Activated T-helper 2 cell treated with anti-CD3 and anti-CD28 coated beads, Interferon-gamma antibody, Interleukin-2, Interleukin-4, amounts not matched to agents 10 μg/mL and 5 μg/mL and 100 μg/mL, durations not matched to agents 14 hours and 24 hours and 36 hours (primary cell): ENCODE measurements at regions not wholly inside any gene's neighbourhood (a gene's known extent, or its start where the extent isn't known, plus 50 kb on each side); places are given as distances from the start of the nearest gene placed in this dataset.

Source experiments
- DNase-seq: peaks from one replicate; pipeline ENCODE4 v3.0.0; 2021; ENCODE audit warnings: low spot score
- H3K27ac Mint-ChIP-seq: one replicate; pipeline ENCODE4 v1.8.0; 2021; ENCODE audit warnings: mixed read lengths
- H3K27me3 Mint-ChIP-seq: one replicate; pipeline ENCODE4 v1.8.0; 2021; ENCODE audit warnings: low read depth, mixed read lengths
- H3K36me3 Mint-ChIP-seq: one replicate; pipeline ENCODE4 v1.8.0; 2021; ENCODE audit warnings: low read depth, mixed read lengths
- H3K4me1 Mint-ChIP-seq: one replicate; pipeline ENCODE4 v1.8.0; 2021; ENCODE audit warnings: low read depth, mixed read lengths
- H3K4me3 Mint-ChIP-seq: one replicate; pipeline ENCODE4 v1.8.0; 2021; ENCODE audit warnings: low read depth, mild to moderate bottlenecking, moderate library complexity, mixed read lengths
- H3K9me3 Mint-ChIP-seq: one replicate; pipeline ENCODE4 v1.8.0; 2021; ENCODE audit warnings: mixed read lengths
- intact Hi-C: fragments of 100-400 bp; cut with micrococcal nuclease; formaldehyde crosslinking; loops from one replicate; pipeline ENCODE4 v1.15.1; 2023

DNA sequence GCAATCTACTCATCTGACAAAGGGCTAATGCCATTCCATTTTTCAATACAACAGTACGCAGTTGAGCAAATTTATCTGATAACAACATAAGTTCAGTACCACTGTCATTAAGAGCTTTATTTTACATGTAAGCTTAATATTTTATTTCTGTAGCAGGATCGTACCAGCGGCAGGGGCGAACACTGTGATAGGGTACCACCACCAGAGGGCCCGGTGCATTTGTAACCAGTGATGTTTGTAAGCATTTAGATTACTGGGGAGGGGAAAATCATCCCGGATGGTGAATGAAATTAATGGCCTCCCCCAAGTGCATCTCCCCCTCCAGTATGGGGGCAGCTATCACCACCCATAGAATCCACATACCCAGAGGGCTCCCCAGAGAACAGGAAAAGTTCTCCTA, 179.0 kb downstream of the ADGRA3 start:
- peaks cover 3% of the 10 kb centered on the region for H3K9me3 Mint-ChIP-seq
- no peaks in the 10 kb centered on the region for H3K27me3 Mint-ChIP-seq
- no peak overlapping the region for H3K4me3 Mint-ChIP-seq
- DNase-seq = no peak
- H3K4me1 Mint-ChIP-seq = no peaks in the 10 kb centered on the region
- no peaks in the 10 kb centered on the region for H3K36me3 Mint-ChIP-seq
- intact Hi-C loops = no loop called here
- H3K27ac Mint-ChIP-seq = no peak overlapping the region

DNA sequence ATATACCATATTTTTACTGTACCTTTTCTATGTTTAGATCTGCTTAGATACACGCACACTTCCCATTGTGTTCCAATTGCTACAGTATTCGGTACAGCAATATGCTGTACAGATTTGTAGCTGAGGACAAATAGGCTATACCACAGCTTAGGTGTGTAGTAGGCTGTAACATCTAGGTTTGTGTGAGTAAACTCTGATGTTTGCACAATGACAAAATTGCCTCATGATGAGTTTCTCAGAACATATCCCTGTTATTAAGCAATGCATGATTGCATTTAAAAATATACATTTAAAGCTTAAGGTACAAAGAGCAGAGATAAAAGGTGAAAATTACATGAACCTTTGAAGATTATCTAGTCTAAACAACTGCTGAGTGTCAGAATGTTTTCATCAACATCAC, 181.7 kb downstream of the ADGRA3 start:
- Mint-ChIP-seq H3K27ac (no peak overlapping the region), H3K9me3 (peaks cover 3% of the 10 kb centered on the region), H3K36me3 (no peaks in the 10 kb centered on the region), H3K4me3 (no peak overlapping the region), H3K4me1 (no peaks in the 10 kb centered on the region), H3K27me3 (no peaks in the 10 kb centered on the region)
- no peak for DNase-seq
- intact Hi-C loops = no loop called here

DNA sequence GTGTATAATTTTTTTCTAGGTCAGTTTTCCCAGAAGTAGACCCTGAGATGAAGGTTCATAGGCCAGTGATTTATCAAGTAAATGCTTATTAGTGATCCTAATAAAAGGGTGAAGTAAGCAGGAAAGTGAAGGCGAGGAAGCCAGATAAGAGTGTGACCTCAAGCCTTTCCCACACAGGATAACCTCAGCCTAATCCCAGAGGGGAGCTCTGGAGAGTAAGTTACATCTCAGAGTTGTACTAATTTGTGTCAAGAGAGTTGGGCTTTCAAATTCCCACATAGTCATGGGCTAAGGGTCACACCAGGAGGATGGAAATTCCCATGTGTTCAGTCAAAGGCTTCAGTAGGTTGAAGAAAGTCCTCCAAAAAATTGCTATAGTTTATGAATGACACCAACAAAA, 191.4 kb downstream of the ADGRA3 start:
- Mint-ChIP-seq H3K4me3 (no peak overlapping the region), H3K27ac (no peak overlapping the region), H3K36me3 (no peaks in the 10 kb centered on the region), H3K9me3 (no peaks in the 10 kb centered on the region), H3K4me1 (no peaks in the 10 kb centered on the region), H3K27me3 (no peaks in the 10 kb centered on the region)
- no peak for DNase-seq
- intact Hi-C loops = no loop called here

DNA sequence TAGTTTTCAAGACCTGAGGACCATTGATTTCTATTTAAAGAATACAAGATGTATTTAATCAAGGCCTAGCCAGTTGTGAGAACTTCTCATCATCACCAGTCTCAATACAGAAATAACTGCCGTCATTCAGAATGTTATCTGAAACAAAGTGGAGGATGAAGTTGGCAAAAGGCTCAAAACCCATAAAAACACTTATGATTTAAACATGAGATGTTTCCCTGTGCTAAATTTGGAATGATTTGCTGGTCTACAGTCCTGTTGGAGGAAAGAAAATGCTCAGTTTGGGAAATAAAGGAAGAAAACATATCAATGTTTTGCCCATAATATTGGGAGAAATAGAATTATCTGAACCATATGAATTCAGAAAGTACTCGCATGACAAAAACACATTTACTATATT, 192.2 kb downstream of the ADGRA3 start:
- no peaks in the 10 kb centered on the region for H3K27me3 Mint-ChIP-seq
- H3K36me3 Mint-ChIP-seq = no peaks in the 10 kb centered on the region
- H3K4me1 Mint-ChIP-seq = no peaks in the 10 kb centered on the region
- DNase-seq = no peak
- no peak overlapping the region for H3K27ac Mint-ChIP-seq
- intact Hi-C loops = no loop called here
- H3K9me3 Mint-ChIP-seq = no peaks in the 10 kb centered on the region
- H3K4me3 Mint-ChIP-seq = no peak overlapping the region

DNA sequence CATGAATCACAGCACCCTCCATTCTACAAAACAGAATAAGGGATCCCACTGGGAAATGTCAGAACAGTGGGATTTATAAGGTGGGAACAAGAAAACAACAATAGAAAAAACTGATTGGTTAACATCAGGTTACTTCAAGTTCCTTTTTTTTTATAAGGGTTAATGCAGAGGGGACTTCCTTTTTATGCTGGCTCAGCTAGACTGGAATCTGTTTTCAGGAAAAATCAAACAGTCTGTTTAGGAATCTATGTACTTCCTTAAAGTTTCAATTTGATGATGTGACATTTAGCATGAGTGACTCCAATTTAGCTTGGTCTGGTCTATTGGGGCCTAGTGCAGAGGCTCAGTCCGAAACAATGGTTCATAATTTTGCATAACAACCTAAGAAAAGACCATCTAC, 192.9 kb downstream of the ADGRA3 start:
- no peaks in the 10 kb centered on the region for H3K4me1 Mint-ChIP-seq
- H3K27ac Mint-ChIP-seq = no peak overlapping the region
- H3K9me3 Mint-ChIP-seq = no peaks in the 10 kb centered on the region
- H3K4me3 Mint-ChIP-seq = no peak overlapping the region
- no peak for DNase-seq
- no peaks in the 10 kb centered on the region for H3K36me3 Mint-ChIP-seq
- no peaks in the 10 kb centered on the region for H3K27me3 Mint-ChIP-seq
- intact Hi-C loops = no loop called here

DNA sequence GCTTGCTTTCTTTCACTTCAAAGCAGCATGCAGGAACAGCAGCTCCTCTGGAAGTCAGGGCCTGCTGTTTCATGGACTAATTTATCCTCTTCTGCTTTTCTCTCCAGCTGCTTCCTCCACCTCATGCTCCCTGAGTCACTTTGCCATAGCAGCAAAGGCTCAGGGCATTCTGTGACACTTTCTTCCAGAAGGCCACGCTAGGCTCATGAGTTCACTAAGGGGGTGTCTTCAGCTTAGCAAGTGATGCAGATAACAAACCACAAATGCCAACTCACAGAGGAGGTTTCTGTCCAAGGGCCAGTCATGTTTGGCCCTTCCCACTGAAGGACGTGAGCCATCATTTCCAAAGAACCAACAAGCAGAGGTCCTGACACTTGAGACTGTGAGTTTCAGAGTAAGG, 200.2 kb downstream of the ADGRA3 start:
- DNase-seq = no peak
- H3K27ac Mint-ChIP-seq = peak overlapping the region; percentile 19
- no peaks in the 10 kb centered on the region for H3K9me3 Mint-ChIP-seq
- H3K4me3 Mint-ChIP-seq = no peak overlapping the region
- peaks cover 7% of the 10 kb centered on the region for H3K4me1 Mint-ChIP-seq
- H3K36me3 Mint-ChIP-seq = no peaks in the 10 kb centered on the region
- intact Hi-C loops = no loop called here
- no peaks in the 10 kb centered on the region for H3K27me3 Mint-ChIP-seq

DNA sequence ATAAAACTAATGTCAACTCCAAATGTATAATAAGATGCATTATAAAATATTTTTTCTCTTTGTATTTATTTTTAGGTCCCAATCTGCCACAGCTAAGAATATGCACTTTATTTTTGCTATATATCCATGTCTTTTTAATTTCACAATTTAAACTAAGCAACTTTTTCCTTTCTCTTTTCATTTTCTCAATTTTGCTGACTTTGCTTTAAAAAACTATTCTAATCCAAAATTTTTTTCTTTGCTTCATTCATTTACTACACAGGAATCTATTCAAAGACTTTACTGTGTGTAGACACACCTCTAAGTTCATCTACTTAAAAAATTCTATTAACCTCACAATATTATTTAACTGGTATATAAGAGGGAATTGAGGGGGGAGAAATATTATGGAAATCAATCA, 201.9 kb downstream of the ADGRA3 start:
- H3K4me1 Mint-ChIP-seq = peaks cover 7% of the 10 kb centered on the region
- no peaks in the 10 kb centered on the region for H3K9me3 Mint-ChIP-seq
- intact Hi-C loops = no loop called here
- no peak overlapping the region for H3K27ac Mint-ChIP-seq
- no peak overlapping the region for H3K4me3 Mint-ChIP-seq
- no peak for DNase-seq
- H3K27me3 Mint-ChIP-seq = no peaks in the 10 kb centered on the region
- H3K36me3 Mint-ChIP-seq = no peaks in the 10 kb centered on the region

DNA sequence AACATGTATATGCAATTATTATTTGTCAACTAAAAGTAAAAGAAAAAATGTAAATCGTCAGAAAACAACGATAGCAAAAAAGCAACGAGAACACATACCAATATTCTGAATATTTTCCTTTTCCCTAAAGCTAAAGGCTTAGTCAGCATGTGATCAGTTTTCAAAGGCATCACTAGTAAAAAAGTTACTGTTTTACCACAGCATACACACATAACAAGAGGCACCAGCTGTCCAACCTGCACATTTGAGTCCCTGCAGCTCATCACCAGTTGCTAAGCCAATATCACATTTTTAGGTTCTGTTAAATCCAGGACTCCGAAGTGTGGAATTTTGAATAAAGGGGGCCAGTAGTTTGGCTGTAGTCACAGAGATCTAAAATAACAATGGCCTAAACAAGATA, 203.8 kb downstream of the ADGRA3 start:
- intact Hi-C loops = no loop called here
- Mint-ChIP-seq H3K36me3 (no peaks in the 10 kb centered on the region), H3K27me3 (no peaks in the 10 kb centered on the region), H3K4me1 (peaks cover 7% of the 10 kb centered on the region), H3K4me3 (no peak overlapping the region), H3K27ac (no peak overlapping the region), H3K9me3 (no peaks in the 10 kb centered on the region)
- DNase-seq = no peak

DNA sequence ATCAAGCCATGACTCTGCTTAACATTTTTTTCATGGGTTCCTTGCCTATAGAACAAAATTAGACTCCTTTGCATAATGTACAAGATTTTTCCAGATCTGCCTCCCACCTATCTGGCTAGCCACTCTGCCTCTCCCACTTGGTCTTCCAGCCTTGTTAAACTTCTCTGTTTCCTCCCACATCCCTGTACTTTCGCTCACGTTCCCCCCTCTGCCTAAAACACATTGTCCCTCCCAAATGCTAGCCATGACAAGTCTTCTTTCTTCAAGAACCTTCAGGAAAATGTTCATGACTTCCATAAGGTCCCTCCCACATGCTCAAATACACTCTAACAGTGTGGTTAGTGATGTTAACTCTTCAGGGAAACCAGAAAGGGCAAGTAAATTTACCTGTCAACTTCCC, 214.6 kb downstream of the ADGRA3 start:
- no peak for DNase-seq
- intact Hi-C loops = no loop called here
- Mint-ChIP-seq H3K36me3 (no peaks in the 10 kb centered on the region), H3K4me3 (no peak overlapping the region), H3K27me3 (no peaks in the 10 kb centered on the region), H3K9me3 (peaks cover 11% of the 10 kb centered on the region), H3K27ac (no peak overlapping the region), H3K4me1 (no peaks in the 10 kb centered on the region)

DNA sequence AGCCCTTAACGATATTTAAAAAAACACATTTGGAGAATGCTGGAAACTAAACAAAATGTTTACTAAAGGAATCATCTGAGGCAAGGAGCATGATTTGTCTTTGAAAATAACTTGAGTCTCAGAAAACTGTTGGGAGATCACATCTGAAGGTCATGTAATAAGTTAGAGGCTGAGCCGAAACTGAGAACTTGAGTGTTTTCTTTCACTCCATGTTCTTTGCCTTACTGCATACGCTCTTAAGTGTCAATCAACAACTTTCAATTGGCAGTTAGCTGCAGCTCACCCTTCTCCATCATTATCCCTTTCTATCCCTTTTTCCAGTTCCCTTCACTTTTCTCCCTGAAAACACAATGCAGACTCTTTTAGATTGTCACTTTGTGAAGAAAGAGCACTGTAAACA, 216.2 kb downstream of the ADGRA3 start:
- no peak for DNase-seq
- Mint-ChIP-seq H3K27me3 (no peaks in the 10 kb centered on the region), H3K9me3 (peaks cover 7% of the 10 kb centered on the region), H3K4me3 (no peak overlapping the region), H3K36me3 (no peaks in the 10 kb centered on the region), H3K4me1 (no peaks in the 10 kb centered on the region), H3K27ac (no peak overlapping the region)
- intact Hi-C loops = no loop called here

DNA sequence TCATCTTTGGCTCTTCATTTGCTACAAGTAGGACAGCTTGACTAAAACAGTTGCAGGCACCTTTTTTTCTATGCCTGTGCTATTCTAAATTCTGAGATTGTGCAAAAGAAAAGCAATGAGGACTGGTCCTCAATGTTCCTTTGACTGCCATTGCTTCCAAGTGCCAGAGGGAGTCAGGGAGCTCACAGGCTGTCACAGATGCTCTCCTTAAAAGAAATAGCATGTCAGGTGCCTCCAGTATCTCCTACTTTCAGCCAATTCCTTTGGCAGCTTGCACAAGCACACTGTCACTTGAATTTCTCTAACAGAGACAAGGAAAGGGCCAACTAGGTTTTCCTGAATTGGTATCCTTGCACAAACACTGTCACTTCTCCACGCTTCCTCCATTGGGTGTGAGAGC, 228.2 kb downstream of the ADGRA3 start:
- H3K9me3 Mint-ChIP-seq = peaks cover 5% of the 10 kb centered on the region
- intact Hi-C loops = no loop called here
- H3K27ac Mint-ChIP-seq = no peak overlapping the region
- DNase-seq = no peak
- no peaks in the 10 kb centered on the region for H3K27me3 Mint-ChIP-seq
- H3K36me3 Mint-ChIP-seq = no peaks in the 10 kb centered on the region
- H3K4me1 Mint-ChIP-seq = peaks cover 3% of the 10 kb centered on the region
- no peak overlapping the region for H3K4me3 Mint-ChIP-seq

DNA sequence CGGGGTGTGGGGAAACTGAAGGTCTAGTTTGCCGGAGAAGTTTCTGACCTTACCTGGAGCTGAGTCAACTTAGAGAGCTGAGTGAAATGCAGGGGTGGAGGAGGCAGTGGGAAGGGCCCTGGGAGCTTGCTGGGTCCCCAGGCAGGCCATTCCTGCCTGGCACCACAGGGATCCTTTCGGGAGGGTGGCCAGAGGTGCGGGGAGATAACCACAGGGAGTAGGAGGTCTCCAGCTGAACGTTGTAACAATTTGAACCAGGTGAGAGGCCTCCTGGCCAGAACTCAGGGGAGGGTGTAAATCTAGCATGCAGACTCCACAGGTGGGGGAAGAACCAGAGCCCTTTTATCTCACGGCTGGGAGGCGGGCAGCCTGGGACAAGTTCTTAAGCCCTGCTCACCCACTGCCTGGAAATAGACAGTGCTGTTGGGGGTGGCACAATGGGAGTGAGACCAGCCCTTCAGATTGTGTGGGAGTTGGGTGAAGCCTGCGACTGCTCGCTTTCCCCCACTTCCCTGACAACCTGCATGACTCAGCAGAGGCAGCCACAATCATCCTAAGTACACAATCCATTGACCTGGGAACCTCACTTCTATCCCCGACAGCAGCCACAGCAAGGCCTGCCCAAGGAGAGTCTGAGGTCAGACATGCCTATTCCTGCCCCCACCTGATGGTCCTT, 247.4 kb downstream of the ADGRA3 start:
- H3K9me3 Mint-ChIP-seq = peaks cover 7% of the 10 kb centered on the region
- no peaks in the 10 kb centered on the region for H3K36me3 Mint-ChIP-seq
- no peak overlapping the region for H3K4me3 Mint-ChIP-seq
- no peak for DNase-seq
- H3K4me1 Mint-ChIP-seq = no peaks in the 10 kb centered on the region
- no peak overlapping the region for H3K27ac Mint-ChIP-seq
- intact Hi-C loops = no loop called here
- H3K27me3 Mint-ChIP-seq = no peaks in the 10 kb centered on the region

DNA sequence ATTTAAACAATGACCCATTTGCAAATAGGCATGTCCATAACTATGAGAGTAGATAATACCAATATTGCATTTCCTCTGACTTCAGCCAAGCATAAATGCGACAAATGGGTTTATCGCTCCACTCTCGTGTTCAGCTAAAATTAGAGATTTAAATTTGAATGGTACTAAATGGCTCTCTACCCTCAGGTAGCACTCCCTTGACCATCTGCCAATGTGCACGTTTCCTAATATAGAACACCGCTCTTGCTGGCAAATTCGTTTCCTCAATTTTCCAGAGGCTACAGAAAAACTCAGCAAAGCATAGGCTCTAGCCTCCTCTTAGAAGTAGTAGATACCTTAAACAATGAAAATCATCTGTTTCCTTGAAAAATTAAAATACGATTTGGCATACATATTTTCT, 251.6 kb downstream of the ADGRA3 start:
- peaks cover 23% of the 10 kb centered on the region for H3K9me3 Mint-ChIP-seq
- no peak overlapping the region for H3K4me3 Mint-ChIP-seq
- intact Hi-C loops = no loop called here
- no peak for DNase-seq
- H3K27me3 Mint-ChIP-seq = no peaks in the 10 kb centered on the region
- peaks cover 9% of the 10 kb centered on the region for H3K4me1 Mint-ChIP-seq
- no peaks in the 10 kb centered on the region for H3K36me3 Mint-ChIP-seq
- H3K27ac Mint-ChIP-seq = no peak overlapping the region

DNA sequence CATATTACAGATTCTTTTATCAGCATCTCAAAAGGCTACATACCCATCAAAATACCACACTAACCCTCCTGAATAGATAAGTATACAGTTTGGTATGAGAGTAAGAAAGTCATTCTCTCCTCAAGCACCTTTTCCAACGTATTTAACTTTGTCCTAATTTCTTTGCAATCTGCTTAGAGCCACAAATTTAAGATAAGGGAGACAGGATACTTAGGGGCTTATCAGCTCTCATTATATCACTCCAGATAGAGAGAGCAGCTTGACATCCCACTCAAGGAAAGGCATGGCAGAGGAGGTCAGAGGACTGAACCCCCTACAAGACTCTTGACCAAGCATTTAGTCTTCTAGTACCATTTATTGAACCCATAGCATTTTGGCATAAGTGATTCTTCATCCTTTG, 262.4 kb downstream of the ADGRA3 start:
- Mint-ChIP-seq H3K27ac (no peak overlapping the region), H3K36me3 (no peaks in the 10 kb centered on the region), H3K9me3 (no peaks in the 10 kb centered on the region), H3K4me3 (no peak overlapping the region), H3K4me1 (no peaks in the 10 kb centered on the region), H3K27me3 (no peaks in the 10 kb centered on the region)
- intact Hi-C loops = no loop called here
- no peak for DNase-seq
